ENCODE measurements at regions not wholly inside any gene's neighbourhood (a gene's known extent, or its start where the extent isn't known, plus 50 kb on each side); places are given as distances from the start of the nearest gene placed in this dataset.
"Not testable (repeated sequence)": the region's sequence is repeated elsewhere in the genome, so short reads cannot be mapped to it uniquely, and the experiment has no call there.

- no peak for DNase-seq
These were observed 82.2 kb upstream of the SLC22A16 start for GRCh38 chr6:110558575-110558974.

GRCh38 chr6:110557199-110557598 is 80.8 kb upstream of the SLC22A16 start:
- DNase-seq = no peak

GRCh38 chr6:110556317-110557110 is 80.1 kb upstream of the SLC22A16 start:
- no peak for DNase-seq

GRCh38 chr6:110554966-110555460 is 78.6 kb upstream of the SLC22A16 start:
- DNase-seq = no peak

- DNase-seq = no peak
These were observed 78.0 kb upstream of the SLC22A16 start for GRCh38 chr6:110554441-110554840.

- no peak for DNase-seq
These were observed 76.7 kb upstream of the SLC22A16 start for GRCh38 chr6:110552901-110553641.

GRCh38 chr6:110552076-110552475 is 75.7 kb upstream of the SLC22A16 start:
- no peak for DNase-seq

GRCh38 chr6:110551088-110551487 is 74.7 kb upstream of the SLC22A16 start:
- no peak for DNase-seq

- DNase-seq = no peak
These were observed 73.9 kb upstream of the SLC22A16 start for GRCh38 chr6:110550353-110550752.

GRCh38 chr6:110549277-110549676 is 72.9 kb upstream of the SLC22A16 start:
- DNase-seq = no peak

- DNase-seq = no peak
These were observed 71.9 kb upstream of the SLC22A16 start for GRCh38 chr6:110548110-110548847.

- no peak for DNase-seq
These were observed 71.0 kb upstream of the SLC22A16 start for GRCh38 chr6:110547266-110547964.

GRCh38 chr6:110545081-110545872 is 68.9 kb upstream of the SLC22A16 start:
- DNase-seq = no peak

- DNase-seq = no peak
These were observed 68.1 kb upstream of the SLC22A16 start for GRCh38 chr6:110544472-110544871.

GRCh38 chr6:110543106-110543505 is 66.7 kb upstream of the SLC22A16 start:
- no peak for DNase-seq

- DNase-seq = no peak
These were observed 66.1 kb upstream of the SLC22A16 start for GRCh38 chr6:110542311-110543024.

GRCh38 chr6:110541701-110542309 is 65.4 kb upstream of the SLC22A16 start:
- DNase-seq = no peak

- not testable (repeated sequence) for DNase-seq
These were observed 63.0 kb upstream of the SLC22A16 start for GRCh38 chr6:110539277-110540019.

- no peak for DNase-seq
These were observed 62.2 kb upstream of the SLC22A16 start for GRCh38 chr6:110538416-110539160.
